Erythroblast (primary cell): ENCODE measurements at regions not wholly inside any gene's neighbourhood (a gene's known extent, or its start where the extent isn't known, plus 50 kb on each side); places are given as distances from the start of the nearest gene placed in this dataset.
"Not testable (repeated sequence)": the region's sequence is repeated elsewhere in the genome, so short reads cannot be mapped to it uniquely, and the experiment has no call there.

Experiments
- DNase-seq, 2 experiments: peaks; one replicate each; lab custom pipeline; 2025; lab: John Stamatoyannopoulos, UW
- GATA1 ChIP-seq: IDR thresholded peaks from 2 replicates; pipeline ENCODE4 v1.6.1; 2011; ENCODE audit warnings: low read depth, mild to moderate bottlenecking, control low read depth, low read length, moderate library complexity
- POLR2A ChIP-seq: IDR thresholded peaks from 2 replicates; pipeline ENCODE4 v1.6.1; 2011; ENCODE audit warnings: mild to moderate bottlenecking, low read length

DNA sequence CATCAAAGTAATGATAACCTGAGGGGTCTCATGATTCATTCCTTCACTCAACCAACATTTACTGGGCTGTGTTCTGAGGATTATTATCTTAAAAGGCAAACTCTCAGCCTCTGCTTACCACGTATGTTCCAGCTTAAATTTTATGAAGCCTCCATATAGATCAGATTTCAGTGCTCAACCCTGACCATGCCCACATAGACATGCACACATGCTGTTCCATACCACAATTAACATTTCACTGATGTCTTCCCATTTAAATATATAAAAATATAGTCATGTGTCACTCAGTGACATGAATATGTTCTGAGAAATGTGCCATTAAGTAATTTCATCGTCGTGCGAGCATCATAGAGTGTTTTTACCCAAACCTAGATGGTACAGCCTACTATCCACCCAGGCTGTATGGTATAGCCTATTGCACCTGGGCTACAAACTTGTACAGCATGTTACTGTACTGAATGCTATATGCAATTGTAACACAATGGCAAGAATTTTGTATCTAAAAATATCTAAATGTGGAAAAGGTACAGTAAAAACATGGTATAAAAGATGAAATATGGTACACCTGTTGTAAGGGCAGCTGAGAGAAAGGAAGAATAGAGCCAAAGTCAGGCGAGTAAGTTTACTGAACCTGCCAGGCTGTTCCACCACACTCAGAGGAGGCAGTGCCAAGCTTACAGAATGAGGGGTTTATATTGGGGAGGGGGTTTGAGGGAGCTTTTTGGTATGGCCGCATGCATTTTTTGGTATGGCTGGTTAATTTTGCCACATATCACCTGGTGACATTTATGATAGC lies 134.7 kb upstream of the ETV3 start:
- no peak for DNase-seq
- TF ChIP-seq GATA1 (no peak), POLR2A (no peak)

DNA sequence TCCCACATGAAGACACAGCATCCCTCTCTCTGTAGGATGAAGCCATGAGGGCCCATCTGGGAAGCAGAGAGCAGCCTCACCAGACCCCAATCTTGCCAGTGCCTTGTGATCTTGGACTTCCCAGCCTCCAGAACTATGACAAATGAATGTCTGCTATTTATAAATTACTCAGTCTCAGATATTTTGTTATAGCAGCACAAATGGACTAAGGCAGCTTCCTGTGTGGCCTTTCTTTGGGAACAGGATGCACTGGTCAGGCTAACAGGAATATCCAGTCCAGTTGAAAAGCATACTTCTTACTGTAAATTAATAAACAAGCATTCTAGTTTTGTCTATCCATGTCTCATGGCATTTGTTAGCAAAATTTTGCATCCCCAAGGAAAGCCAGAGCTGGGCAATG lies 134.1 kb upstream of the ETV3 start:
- TF ChIP-seq GATA1, result no peak
- no peak for TF ChIP-seq POLR2A
- DNase-seq, result no peak

DNA sequence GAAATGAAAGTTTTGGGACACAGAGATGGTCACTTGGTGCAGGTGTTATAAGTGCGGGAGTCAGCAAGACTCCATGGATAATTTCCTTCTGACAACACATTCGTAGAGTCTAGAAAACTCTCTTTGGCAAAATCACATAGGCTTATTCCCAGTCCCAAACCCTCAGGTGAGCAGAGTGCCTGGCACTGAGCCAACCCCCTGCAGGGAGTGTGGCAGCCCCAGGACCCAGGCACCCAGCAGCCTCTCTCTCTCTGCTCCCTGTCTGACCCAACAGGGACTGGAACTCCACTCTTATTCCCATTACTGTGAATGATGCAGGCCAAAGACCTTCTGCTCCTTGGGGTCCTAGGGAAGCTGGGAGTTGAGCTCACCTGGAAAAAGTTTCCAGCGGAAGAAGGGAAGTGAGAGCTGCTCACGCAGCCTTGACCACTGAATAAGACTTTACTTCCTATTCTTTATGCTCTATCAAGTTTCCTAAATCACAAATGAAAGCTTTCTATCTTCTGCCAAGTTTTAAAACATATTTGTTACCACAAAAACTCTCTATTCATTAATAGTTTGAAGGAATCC lies 132.6 kb upstream of the ETV3 start:
- TF ChIP-seq GATA1, result no peak
- no peak for TF ChIP-seq POLR2A
- DNase-seq, result no peak

DNA sequence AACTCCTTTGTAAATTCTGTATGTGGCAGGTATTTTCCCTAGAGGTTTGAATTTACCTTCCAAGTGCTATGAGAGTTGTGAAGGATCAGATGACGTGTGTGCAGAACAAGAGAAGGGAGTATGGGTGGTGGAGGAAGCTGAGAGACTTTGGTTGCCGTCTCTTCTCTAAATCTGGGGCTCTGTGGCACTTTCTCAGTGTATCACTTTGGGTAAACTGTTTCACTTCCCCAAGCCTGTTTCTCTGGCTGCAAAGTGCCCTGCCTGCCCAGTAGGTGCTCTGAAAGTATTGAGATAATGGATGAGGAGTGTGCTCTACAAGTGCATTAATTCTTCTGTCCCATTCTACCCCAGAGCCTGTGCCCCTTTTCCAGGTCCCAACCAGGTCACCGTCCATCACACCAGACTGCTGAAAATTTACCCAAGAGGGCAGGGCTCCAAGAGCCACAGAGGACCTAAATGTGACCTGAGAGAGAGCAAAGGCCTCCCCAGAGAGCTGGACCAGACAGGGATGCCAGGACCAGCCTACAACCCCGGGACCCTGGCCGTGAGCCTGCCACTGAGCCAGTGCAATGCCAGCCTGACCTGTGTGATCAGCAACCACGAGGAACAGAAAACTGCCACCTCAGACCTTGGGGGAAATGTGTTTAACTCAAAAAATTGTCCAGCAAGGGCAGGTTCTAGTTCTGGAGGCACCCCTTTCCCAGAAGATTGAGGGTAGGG lies 131.6 kb upstream of the ETV3 start:
- no peak for DNase-seq
- TF ChIP-seq POLR2A (no peak), GATA1 (no peak)

DNA sequence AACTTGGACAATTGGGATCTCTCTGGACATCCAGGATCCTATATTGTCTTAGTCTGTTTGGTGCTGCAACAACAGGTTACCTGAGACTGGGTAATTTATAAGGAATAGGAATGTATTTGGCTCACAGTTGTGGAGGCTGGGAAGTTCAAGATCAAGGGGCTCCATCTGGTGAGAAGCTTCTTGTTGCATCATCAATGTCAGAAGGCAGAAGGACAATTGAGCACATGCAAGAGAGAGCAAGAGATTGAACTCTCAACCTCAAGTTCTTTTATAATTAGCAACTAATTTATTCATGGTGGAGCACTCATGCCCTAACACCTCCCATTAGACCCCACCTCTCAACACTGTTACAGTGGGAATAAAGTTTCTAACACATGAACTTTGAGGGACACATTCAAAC lies 124.7 kb upstream of the ETV3 start:
- no peak for TF ChIP-seq POLR2A
- no peak for TF ChIP-seq GATA1

DNA sequence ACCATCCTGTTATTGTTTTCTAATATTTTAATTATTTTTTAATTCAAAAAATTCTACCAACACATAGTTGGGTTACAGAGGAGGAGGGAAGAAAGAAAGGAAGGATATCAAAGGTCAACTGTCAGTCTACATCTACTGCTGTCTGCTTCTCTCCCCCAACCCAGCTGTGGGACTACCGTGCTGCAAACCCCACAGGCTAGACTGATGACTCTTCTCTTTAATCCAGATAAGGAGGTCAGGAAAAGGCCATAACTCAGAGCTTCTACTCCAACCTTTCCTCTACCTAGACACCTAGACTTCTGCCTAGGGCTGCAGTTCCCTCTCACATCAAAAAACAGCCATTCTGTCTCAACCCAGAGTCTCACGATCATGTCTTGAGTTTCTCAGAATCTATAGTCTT lies 124.2 kb upstream of the ETV3 start:
- no peak for DNase-seq
- TF ChIP-seq POLR2A (no peak), GATA1 (no peak)

More for the DNA sequence above, 124.7 kb upstream of the ETV3 start:
- no peak for DNase-seq

DNA sequence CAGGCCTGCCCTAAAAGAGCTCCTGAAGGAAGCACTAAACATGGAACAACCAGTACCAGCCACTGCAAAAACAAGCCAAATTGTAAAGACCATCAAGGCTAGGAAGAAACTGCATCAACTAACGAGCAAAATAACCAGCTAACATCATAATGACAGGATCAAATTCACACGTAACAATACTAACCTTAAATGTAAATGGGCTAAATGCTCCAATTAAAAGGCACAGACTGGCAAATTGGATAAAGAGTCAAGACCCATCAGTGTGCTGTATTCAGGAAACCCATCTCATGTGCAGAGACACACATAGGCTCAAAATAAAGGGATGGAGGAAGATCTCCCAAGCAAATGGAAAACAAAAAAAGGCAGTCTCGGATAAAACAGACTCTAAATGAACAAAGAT lies 117.7 kb upstream of the ETV3 start:
- not testable (repeated sequence) for DNase-seq

DNA sequence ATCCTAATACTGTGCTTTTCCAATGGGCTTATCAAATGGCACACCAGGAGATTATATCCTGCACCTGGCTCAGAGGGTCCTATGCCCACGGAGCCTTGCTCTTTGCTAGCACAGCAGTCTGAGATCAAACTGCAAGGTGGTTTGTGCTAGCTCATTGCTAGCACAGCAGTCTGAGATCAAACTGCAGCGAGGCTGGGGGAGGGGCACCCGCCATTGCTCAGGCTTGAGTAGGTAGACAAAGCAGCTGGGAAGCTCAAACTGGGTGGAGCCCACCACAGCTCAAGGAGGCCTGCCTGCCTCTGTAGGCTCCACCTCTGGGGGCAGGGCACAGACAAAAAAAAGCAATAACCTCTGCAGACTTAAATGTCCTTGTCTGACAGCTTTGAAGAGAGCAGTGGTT lies 116.0 kb upstream of the ETV3 start:
- DNase-seq, result not testable (repeated sequence)

DNA sequence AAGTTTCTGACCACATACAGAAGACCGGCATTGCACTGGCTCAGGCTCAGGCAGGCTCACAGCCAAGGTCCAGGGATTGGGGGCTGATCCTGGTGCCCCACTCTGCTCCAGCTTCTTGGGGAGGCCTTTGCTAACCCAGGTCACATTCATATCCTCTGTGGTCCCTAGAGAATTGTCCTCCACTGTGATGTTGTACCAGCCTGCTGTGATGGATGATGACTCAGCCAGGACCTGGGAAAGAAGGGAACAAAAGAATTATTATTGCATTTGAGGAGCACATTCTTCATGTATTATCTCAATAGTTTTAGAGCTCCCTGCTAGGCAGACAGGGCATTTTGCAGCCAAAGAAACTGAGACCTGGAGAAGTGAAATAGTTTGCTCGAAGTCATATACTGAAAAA lies 114.3 kb upstream of the ETV3 start:
- TF ChIP-seq POLR2A (no peak), GATA1 (no peak)
- DNase-seq, result no peak

DNA sequence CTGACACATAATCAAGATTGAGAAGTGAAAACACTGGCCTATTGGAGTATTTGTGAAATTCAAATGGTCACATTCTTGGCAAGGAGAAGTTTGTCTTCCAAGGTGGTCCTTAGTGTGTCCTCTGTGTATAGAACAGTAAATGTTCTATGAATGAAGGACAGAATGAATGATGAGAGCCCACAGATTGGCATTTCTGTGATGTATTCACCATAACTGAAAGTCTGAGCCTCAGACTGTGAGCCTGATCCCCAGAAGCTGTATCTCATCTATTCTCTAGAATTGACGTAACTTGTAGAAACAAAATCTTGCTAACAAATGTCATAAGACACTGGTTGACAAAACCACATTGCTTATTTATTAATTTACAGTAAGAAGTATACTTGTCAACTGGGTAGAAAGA lies 111.5 kb upstream of the ETV3 start:
- no peak for DNase-seq
- TF ChIP-seq GATA1 (no peak), POLR2A (no peak)

DNA sequence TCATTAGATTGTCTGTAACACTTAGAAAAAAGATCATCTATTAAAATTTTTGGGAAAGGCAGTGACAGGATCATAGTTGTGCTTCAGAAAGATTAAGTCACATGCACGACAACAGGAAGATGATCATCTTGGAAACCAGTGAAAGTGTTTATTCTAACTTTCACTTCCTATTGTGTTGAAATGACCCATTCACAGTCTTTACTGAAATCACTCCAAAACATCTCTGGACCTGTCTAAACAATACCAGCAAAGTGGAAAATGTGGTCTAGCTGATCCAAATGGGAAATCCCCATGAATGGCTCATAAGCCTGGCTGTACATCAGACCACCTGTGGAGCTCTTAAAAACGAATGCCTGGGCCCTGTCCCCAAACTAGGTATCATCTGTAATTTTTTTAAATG lies 111.1 kb upstream of the ETV3 start:
- TF ChIP-seq POLR2A, result no peak
- TF ChIP-seq GATA1, result no peak
- DNase-seq, result no peak

DNA sequence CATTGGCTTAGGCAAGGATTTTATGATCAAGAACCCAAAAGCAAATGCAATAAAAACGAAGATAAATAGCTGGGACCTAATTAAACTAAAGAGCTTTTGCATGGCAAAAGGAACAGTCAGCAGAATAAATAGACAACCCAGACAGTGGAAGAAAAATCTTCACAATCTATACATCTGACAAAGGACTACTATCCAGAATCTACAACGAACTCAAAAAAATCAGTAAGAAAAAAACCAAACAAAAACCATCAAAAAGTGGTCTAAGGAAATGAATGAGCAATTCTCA lies 109.5 kb upstream of the ETV3 start:
- not testable (repeated sequence) for DNase-seq

DNA sequence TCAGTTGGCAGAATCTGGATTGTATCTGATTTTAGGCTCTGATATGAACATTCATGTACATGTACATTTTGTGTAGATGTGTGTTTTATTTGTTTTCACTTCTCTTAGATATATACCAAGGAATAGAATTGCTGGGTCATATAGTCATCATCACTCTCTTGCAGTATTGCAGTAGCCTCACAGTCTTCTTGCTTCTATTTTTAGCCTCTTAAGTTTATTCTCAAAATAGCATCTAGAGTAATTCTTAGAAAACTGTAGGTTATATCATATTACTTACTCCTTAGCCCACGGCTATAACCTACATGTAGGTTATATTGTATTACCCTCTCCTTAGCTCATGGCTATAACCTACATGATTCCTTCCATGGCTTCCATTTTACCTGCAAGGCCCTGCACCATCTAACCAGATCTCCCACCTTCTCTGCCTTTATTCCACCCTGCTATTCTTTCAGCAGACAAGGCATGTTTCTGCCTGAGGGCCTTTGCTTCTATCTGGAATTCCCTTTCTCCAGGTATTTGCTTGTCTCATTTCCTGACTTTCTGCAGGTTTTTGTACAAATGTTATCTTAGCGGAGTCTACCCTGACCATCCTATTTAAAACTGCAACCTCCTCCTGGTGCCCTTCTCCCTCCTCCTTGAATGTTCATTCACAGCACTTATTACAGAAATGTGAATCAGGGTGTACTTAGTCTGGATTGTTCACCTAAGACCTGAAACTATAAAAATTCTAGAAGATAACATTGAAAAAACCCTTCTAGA lies 109.0 kb upstream of the ETV3 start:
- no peak for TF ChIP-seq GATA1
- TF ChIP-seq POLR2A, result no peak
- DNase-seq, result no peak

DNA sequence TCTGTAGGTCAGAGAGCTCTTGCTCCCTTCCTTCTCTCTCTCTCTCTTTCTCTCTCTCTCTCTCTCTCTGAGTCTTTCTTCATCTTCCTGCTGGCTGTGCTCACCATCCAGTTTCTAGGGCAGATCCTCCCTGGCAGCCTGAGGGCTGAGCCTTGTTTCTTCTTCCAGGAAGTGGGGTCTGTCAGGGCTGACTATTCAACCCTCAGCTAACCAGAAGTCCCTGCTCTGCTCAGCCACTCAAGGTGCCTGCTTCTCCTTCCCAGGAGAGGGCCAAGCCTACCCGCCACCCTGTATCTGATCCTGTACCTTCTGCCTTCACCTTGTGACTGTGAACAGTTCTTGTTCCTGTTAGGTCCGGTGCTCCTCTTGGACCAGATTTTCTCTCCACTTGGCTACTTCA lies 107.6 kb upstream of the ETV3 start:
- TF ChIP-seq POLR2A (no peak), GATA1 (no peak)
- no peak for DNase-seq

DNA sequence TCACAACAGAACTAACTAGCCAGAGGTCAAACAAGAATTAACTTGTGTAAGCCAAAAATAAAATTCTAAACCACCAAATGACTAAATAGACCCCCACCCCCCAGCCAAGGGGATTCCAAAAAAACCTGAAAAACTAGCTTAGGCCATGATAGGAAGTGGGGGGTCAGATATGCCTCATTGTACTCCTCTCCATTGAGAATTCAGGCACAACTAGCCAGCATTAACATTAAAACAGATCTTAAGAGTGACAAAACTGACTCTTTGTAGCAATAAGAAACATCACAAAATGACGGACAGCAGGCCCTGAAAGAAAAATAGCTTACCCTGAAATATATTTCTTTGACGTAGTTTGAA lies 103.0 kb upstream of the ETV3 start:
- no peak for DNase-seq
- TF ChIP-seq POLR2A (no peak), GATA1 (no peak)
